Erythroblast (primary cell): ENCODE measurements at regions not wholly inside any gene's neighbourhood (a gene's known extent, or its start where the extent isn't known, plus 50 kb on each side); places are given as distances from the start of the nearest gene placed in this dataset.

Source experiments
- GATA1 ChIP-seq: IDR thresholded peaks from 2 replicates; pipeline ENCODE4 v1.6.1; 2011; ENCODE audit warnings: low read depth, mild to moderate bottlenecking, control low read depth, low read length, moderate library complexity
- POLR2A ChIP-seq: IDR thresholded peaks from 2 replicates; pipeline ENCODE4 v1.6.1; 2011; ENCODE audit warnings: mild to moderate bottlenecking, low read length

GRCh38 chr2:146652311-146652710 lies 1192.5 kb upstream of the ACVR2A start:
- no peak for TF ChIP-seq POLR2A
- TF ChIP-seq GATA1 = no peak
